ENCODE measurements at regions not wholly inside any gene's neighbourhood (a gene's known extent, or its start where the extent isn't known, plus 50 kb on each side); places are given as distances from the start of the nearest gene placed in this dataset.

DNA sequence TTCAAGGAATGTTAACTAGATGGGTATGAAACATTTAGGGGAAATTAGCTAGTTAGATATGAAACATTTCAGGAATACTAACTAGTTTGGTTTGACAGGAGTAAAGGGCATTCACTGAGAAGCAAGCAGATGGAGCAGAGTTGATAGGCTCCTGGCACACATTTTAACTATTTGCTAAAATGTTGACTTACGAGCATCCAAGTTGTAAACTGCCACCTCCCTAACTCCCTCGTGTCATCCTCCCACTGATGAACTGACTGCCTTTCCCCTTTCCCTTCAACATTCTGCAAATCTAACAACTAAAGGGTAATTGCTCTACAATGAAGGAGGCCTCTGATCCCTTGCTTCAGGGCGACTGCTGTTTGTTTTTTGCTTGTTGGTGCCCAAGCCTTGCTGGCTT lies 580.4 kb upstream of the FAM98A start:
- TF ChIP-seq CTCF (IDR thresholded peaks at IDR 0.05; ENCODE audit: low read depth, low read length, missing input control): no peak
- no peak for TF ChIP-seq SP1 (IDR thresholded peaks at IDR 0.05)
- no peak for TF ChIP-seq MAX (IDR thresholded peaks at IDR 0.05)
- no peak for TF ChIP-seq RAD21 (IDR thresholded peaks at IDR 0.05)
- no peak for TF ChIP-seq JUND (IDR thresholded peaks at IDR 0.05)
- TF ChIP-seq, protein P1, sequence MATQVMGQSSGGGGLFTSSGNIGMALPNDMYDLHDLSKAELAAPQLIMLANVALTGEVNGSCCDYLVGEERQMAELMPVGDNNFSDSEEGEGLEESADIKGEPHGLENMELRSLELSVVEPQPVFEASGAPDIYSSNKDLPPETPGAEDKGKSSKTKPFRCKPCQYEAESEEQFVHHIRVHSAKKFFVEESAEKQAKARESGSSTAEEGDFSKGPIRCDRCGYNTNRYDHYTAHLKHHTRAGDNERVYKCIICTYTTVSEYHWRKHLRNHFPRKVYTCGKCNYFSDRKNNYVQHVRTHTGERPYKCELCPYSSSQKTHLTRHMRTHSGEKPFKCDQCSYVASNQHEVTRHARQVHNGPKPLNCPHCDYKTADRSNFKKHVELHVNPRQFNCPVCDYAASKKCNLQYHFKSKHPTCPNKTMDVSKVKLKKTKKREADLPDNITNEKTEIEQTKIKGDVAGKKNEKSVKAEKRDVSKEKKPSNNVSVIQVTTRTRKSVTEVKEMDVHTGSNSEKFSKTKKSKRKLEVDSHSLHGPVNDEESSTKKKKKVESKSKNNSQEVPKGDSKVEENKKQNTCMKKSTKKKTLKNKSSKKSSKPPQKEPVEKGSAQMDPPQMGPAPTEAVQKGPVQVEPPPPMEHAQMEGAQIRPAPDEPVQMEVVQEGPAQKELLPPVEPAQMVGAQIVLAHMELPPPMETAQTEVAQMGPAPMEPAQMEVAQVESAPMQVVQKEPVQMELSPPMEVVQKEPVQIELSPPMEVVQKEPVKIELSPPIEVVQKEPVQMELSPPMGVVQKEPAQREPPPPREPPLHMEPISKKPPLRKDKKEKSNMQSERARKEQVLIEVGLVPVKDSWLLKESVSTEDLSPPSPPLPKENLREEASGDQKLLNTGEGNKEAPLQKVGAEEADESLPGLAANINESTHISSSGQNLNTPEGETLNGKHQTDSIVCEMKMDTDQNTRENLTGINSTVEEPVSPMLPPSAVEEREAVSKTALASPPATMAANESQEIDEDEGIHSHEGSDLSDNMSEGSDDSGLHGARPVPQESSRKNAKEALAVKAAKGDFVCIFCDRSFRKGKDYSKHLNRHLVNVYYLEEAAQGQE (IDR thresholded peaks at IDR 0.05): no peak
